Osteoblast (primary cell): ENCODE measurements at regions not wholly inside any gene's neighbourhood (a gene's known extent, or its start where the extent isn't known, plus 50 kb on each side); places are given as distances from the start of the nearest gene placed in this dataset.

Experiments
- DNase-seq: peaks from one replicate; pipeline ENCODE4 v3.0.0; 2011; ENCODE audit warnings: low spot score, mixed read lengths; ENCODE audit not compliant: insufficient read length; ENCODE audit errors: missing footprints
- H2AFZ ChIP-seq: 2 replicates; pipeline ENCODE4 v1.6.0; 2011; ENCODE audit warnings: mild to moderate bottlenecking, low read length
- H3K27ac ChIP-seq: 2 replicates; pipeline ENCODE4 v1.5.1; 2011; ENCODE audit warnings: mild to moderate bottlenecking, low read depth, low read length, moderate library complexity
- H3K27me3 ChIP-seq: 2 replicates; pipeline ENCODE4 v1.6.0; 2012; ENCODE audit warnings: mild to moderate bottlenecking, control low read depth, inconsistent platforms, low read length, moderate library complexity; ENCODE audit not compliant: insufficient read depth
- H3K36me3 ChIP-seq: 2 replicates; pipeline ENCODE4 v1.5.1; 2011; ENCODE audit warnings: mild to moderate bottlenecking, low read length, control low read depth, moderate library complexity; ENCODE audit not compliant: insufficient read depth
- H3K4me1 ChIP-seq: 2 replicates; pipeline ENCODE4 v1.5.1; 2011; ENCODE audit warnings: mild to moderate bottlenecking, low read length, control low read depth, moderate library complexity; ENCODE audit not compliant: insufficient read depth
- H3K4me2 ChIP-seq: 2 replicates; pipeline ENCODE4 v1.6.0; 2011; ENCODE audit warnings: mild to moderate bottlenecking, low read length; ENCODE audit not compliant: insufficient read depth
- H3K4me3 ChIP-seq: fragments of 200-600 bp; sonication (generic); 3 replicates; pipeline ENCODE4 v1.5.1; 2012; ENCODE audit warnings: mild to moderate bottlenecking, low read length, inconsistent platforms; ENCODE audit not compliant: insufficient read depth
- H3K79me2 ChIP-seq: 2 replicates; pipeline ENCODE4 v1.6.0; 2012; ENCODE audit warnings: mild to moderate bottlenecking, low read length, control low read depth, inconsistent platforms; ENCODE audit not compliant: insufficient read depth
- H3K9me3 ChIP-seq: 2 replicates; pipeline ENCODE4 v1.5.1; 2011; ENCODE audit warnings: low read depth, low read length, control low read depth
- H4K20me1 ChIP-seq: 2 replicates; pipeline ENCODE4 v1.6.0; 2012; ENCODE audit warnings: mild to moderate bottlenecking, low read length, control low read depth; ENCODE audit not compliant: insufficient read depth
- CTCF ChIP-seq: IDR thresholded peaks from 2 replicates; pipeline ENCODE4 v1.5.1; 2011; ENCODE audit warnings: mild to moderate bottlenecking, low read depth, low read length, moderate library complexity; ENCODE audit errors: extremely low read depth

- no peak for DNase-seq
- no peak for TF ChIP-seq CTCF
- H2AFZ ChIP-seq: no peak overlapping the region
Observed at GRCh38 chr13:72523049-72523448, 204.4 kb downstream of the MZT1 start.

GRCh38 chr13:72521940-72522661 is 205.3 kb downstream of the MZT1 start:
- H3K36me3 ChIP-seq: no peaks in the 10 kb centered on the region
- H4K20me1 ChIP-seq: no peaks in the 10 kb centered on the region
- H3K27ac ChIP-seq: no peak overlapping the region
- no peak overlapping the region for H3K4me2 ChIP-seq
- no peak for DNase-seq
- no peak for TF ChIP-seq CTCF
- H3K4me1 ChIP-seq: no peaks in the 10 kb centered on the region
- no peaks in the 10 kb centered on the region for H3K27me3 ChIP-seq
- H3K4me3 ChIP-seq: no peak overlapping the region
- no peaks in the 10 kb centered on the region for H3K79me2 ChIP-seq
- no peaks in the 10 kb centered on the region for H3K9me3 ChIP-seq
- H2AFZ ChIP-seq: no peak overlapping the region

More at GRCh38 chr13:72523049-72523448, 204.4 kb downstream of the MZT1 start:
- H3K27me3 ChIP-seq: no peaks in the 10 kb centered on the region
- H3K4me1 ChIP-seq: no peaks in the 10 kb centered on the region
- no peaks in the 10 kb centered on the region for H3K79me2 ChIP-seq
- H3K4me3 ChIP-seq: no peak overlapping the region
- no peaks in the 10 kb centered on the region for H3K9me3 ChIP-seq
- H3K36me3 ChIP-seq: no peaks in the 10 kb centered on the region
- H4K20me1 ChIP-seq: no peaks in the 10 kb centered on the region
- no peak overlapping the region for H3K27ac ChIP-seq
- H3K4me2 ChIP-seq: no peak overlapping the region

DNA sequence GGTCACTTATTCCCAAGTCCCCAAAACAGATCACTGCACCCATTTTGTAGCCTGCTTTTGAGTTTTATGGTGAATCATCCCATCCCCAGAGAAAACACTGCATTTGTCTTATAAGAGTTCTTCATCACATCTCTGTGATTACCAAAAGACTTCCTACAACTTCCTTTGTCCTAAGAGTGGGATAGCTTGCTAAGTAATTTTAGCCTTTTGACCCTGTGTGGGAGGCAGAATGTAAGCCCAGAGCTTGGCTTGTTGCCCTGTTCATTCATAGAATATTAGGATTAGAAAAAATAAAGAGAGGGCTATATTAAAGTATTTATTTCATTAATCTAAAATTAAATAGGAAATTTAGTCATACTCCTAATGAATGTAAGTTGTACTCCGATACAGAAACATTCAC is 213.3 kb downstream of the MZT1 start:
- Histone ChIP-seq H3K9me3 (no peaks in the 10 kb centered on the region), H3K4me2 (no peak overlapping the region), H3K4me1 (no peaks in the 10 kb centered on the region), H4K20me1 (no peaks in the 10 kb centered on the region), H3K36me3 (no peaks in the 10 kb centered on the region), H3K27ac (no peak overlapping the region), H2AFZ (peak overlapping the region; percentile 9), H3K27me3 (no peaks in the 10 kb centered on the region), H3K79me2 (no peaks in the 10 kb centered on the region), H3K4me3 (no peak overlapping the region)
- TF ChIP-seq CTCF: no peak
- peak; percentile 6 for DNase-seq

DNA sequence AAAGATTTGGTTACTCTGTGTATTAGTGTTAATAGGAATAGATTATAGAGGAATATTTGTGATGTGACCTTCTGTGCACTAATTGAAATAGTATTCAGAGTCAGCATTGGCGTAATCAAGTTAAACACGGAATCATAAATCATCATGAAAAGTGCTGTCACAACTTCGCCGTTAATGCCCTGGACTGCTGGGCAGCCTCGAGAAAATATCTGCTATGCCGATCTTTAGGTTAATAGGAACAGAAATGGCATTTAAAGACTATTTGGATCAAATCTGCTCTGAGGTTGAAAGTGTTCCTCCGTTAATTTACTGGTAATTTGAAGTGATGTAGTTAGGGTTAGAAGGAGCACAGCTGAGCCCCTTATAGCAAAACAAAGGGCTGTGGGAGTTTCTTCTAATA is 219.0 kb downstream of the MZT1 start:
- no peaks in the 10 kb centered on the region for H4K20me1 ChIP-seq
- no peak for TF ChIP-seq CTCF
- H3K79me2 ChIP-seq: no peaks in the 10 kb centered on the region
- no peak for DNase-seq
- H3K4me2 ChIP-seq: peak overlapping the region; percentile 77
- H3K9me3 ChIP-seq: no peaks in the 10 kb centered on the region
- peak overlapping the region; percentile 70 for H2AFZ ChIP-seq
- H3K27ac ChIP-seq: no peak overlapping the region
- H3K4me3 ChIP-seq: peak overlapping the region; percentile 66
- no peaks in the 10 kb centered on the region for H3K27me3 ChIP-seq
- H3K36me3 ChIP-seq: no peaks in the 10 kb centered on the region
- H3K4me1 ChIP-seq: no peaks in the 10 kb centered on the region
